B cell (primary cell): ENCODE measurements at regions not wholly inside any gene's neighbourhood (a gene's known extent, or its start where the extent isn't known, plus 50 kb on each side); places are given as distances from the start of the nearest gene placed in this dataset.

Experiments used
- ATAC-seq: fragments of 200-7000 bp; cut with Tn5 transposase; one replicate; pipeline ENCODE4 v1.10.0; 2021; ENCODE audit warnings: low read depth, mild to moderate bottlenecking, moderate number of reproducible peaks, moderate library complexity
- CTCF ChIA-PET: fragments of 350-600 bp; sonication (Branson Sonifier 250); formaldehyde crosslinking; loops from one replicate; lab custom pipeline; 2021; ENCODE audit warnings: antibody characterized with exemption, inconsistent platforms; lab: Charles Lee
- POLR2A ChIA-PET: fragments of 350-600 bp; sonication (Branson Sonifier 250); formaldehyde crosslinking; loops from one replicate; lab custom pipeline; 2021; ENCODE audit warnings: antibody characterized with exemption; lab: Charles Lee
- DNase-seq: peaks from one replicate; pipeline ENCODE4 v3.0.0; 2013
- H2AFZ ChIP-seq: 2 replicates; pipeline ENCODE4 v1.6.1; 2012; ENCODE audit warnings: mild to moderate bottlenecking, low read depth, low read length; ENCODE audit not compliant: insufficient read depth, poor library complexity, severe bottlenecking
- H3K27ac ChIP-seq, 2 donors: 1 replicate in 1 of 2; 2 replicates in 1 of 2; pipeline ENCODE4 v1.5.1; 2012 to 2013; ENCODE audit warnings: low read length in 2 of 2, mild to moderate bottlenecking in 2 of 2, moderate library complexity in 1 of 2
- H3K27me3 ChIP-seq, 4 experiments: fragments of 200-600 bp in 1 of 4; sonication (generic) in 1 of 4; replicated peaks in 1 of 4; 1 replicate in 2 of 4; 2 replicates in 2 of 4; pipeline versions ENCODE4 v1.6.1 to v1.7.0; 2013 to 2016; ENCODE audit warnings: low read length in 3 of 4, mild to moderate bottlenecking in 2 of 4, mixed read lengths in 1 of 4, moderate library complexity in 1 of 4; ENCODE audit not compliant: insufficient read depth in 4 of 4, control insufficient read depth in 3 of 4; ENCODE audit errors: control extremely low read depth in 1 of 4
- H3K36me3 ChIP-seq, 2 experiments: replicated peaks in 1 of 2; 1 replicate in 1 of 2; 2 replicates in 1 of 2; pipeline versions ENCODE4 v1.6.1 to v1.7.1; 2013; ENCODE audit warnings: low read length in 1 of 2; ENCODE audit not compliant: insufficient read depth in 2 of 2, control insufficient read depth in 1 of 2; ENCODE audit errors: control extremely low read depth in 1 of 2, extremely low read depth in 1 of 2
- H3K4me1 ChIP-seq, 2 donors: fragments of 200-600 bp in 1 of 2; sonication (generic) in 1 of 2; 1 replicate in 1 of 2; 2 replicates in 1 of 2; pipeline versions ENCODE4 v1.5.1 to v1.6.1; 2013 to 2017; ENCODE audit warnings: low read length in 2 of 2; ENCODE audit not compliant: control insufficient read depth in 2 of 2, insufficient read depth in 2 of 2
- H3K4me2 ChIP-seq: replicated peaks from 2 replicates; pipeline ENCODE3; 2012; ENCODE audit warnings: mild to moderate bottlenecking, low read depth, low read length; ENCODE audit not compliant: poor library complexity, severe bottlenecking
- H3K4me3 ChIP-seq, 5 experiments: fragments of 200-600 bp in 1 of 5; sonication (generic) in 1 of 5; 1 replicate in 3 of 5; 2 replicates in 2 of 5; pipeline versions ENCODE4 v1.5.1 to v1.7.0; 2011 to 2016; ENCODE audit warnings: low read length in 4 of 5, mild to moderate bottlenecking in 4 of 5, low read depth in 2 of 5, control low read depth in 1 of 5, moderate library complexity in 1 of 5; ENCODE audit not compliant: insufficient read depth in 1 of 5; ENCODE audit errors: control extremely low read depth in 1 of 5, extremely low read depth in 1 of 5
- H3K79me2 ChIP-seq: fragments of 200-600 bp; sonication (generic); one replicate; pipeline ENCODE4 v1.6.0; 2016; ENCODE audit warnings: low read length; ENCODE audit not compliant: control insufficient read depth, insufficient read depth
- H3K9ac ChIP-seq: fragments of 200-600 bp; sonication (generic); 2 replicates; pipeline ENCODE4 v1.6.1; 2017; ENCODE audit warnings: mild to moderate bottlenecking, low read length, moderate library complexity
- H3K9me3 ChIP-seq, 3 donors: one replicate each; pipeline versions ENCODE4 v1.6.1 to v1.7.1; 2013; ENCODE audit warnings: low read length in 2 of 3; ENCODE audit not compliant: control insufficient read depth in 2 of 3, insufficient read depth in 1 of 3; ENCODE audit errors: control extremely low read depth in 1 of 3
- H4K20me1 ChIP-seq: 2 replicates; pipeline ENCODE4 v1.6.0; 2012; ENCODE audit warnings: mild to moderate bottlenecking, low read length; ENCODE audit not compliant: insufficient read depth, control insufficient read depth, poor library complexity, severe bottlenecking
- H3K27ac Mint-ChIP-seq: one replicate; pipeline ENCODE4 v1.8.0; 2021; ENCODE audit warnings: mixed read lengths
- H3K27me3 Mint-ChIP-seq: one replicate; pipeline ENCODE4 v1.8.0; 2021; ENCODE audit warnings: mixed read lengths
- H3K4me1 Mint-ChIP-seq: one replicate; pipeline ENCODE4 v1.8.0; 2021; ENCODE audit warnings: mixed read lengths
- H3K4me3 Mint-ChIP-seq: one replicate; pipeline ENCODE4 v1.8.0; 2021; ENCODE audit warnings: mixed read lengths
- H3K9me3 Mint-ChIP-seq: one replicate; pipeline ENCODE4 v1.8.0; 2022; ENCODE audit warnings: mixed read lengths; ENCODE audit not compliant: insufficient read depth
- EZH2 ChIP-seq: IDR thresholded peaks from 2 replicates; pipeline ENCODE4 v1.6.1; 2012; ENCODE audit warnings: borderline replicate concordance, low read depth, mild to moderate bottlenecking, moderate library complexity, low read length; ENCODE audit not compliant: insufficient read depth, poor library complexity, severe bottlenecking
- WGBS: methylation state at CpG from one replicate; pipeline ENCODE4 v1.1.5; 2013; ENCODE audit warnings: missing lambda C conversion rate; ENCODE audit not compliant: insufficient coverage; 5-methylcytosine and 5-hydroxymethylcytosine counted together
- intact Hi-C: fragments of 100-400 bp; cut with micrococcal nuclease; formaldehyde crosslinking; loops from one replicate; pipeline ENCODE4 v1.10.0; 2022
- TF ChIP-seq, protein P1 (sequence below): fragments of 200-600 bp; IDR thresholded peaks from one replicate; pipeline ENCODE4 v1.8.0; 2022; ENCODE audit warnings: antibody characterized with exemption, mild to moderate bottlenecking

DNA sequence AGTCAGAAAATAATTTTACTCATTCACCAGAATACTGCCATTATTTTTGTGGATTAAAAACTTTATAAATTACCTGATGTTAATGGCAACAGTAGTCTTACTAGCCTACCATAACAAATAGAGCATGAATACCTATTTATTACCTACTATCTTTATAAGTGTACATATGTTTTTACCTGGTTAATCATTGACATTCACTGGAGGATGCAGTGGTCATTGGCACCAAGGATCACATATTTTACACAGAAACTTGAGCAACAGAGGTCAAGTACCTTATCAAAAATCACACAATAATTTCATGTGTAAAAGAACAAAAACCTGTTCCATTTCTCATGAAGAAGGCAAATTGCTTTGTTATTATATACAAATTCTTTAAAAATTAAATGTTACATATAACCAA is 1284.9 kb upstream of the NCAM2 start:
- intact Hi-C loops, result no loop called here
- POLR2A ChIA-PET, result no interaction called here
- H3K4me2 ChIP-seq, result no peak overlapping the region
- H3K9me3 ChIP-seq, result no peaks in the 10 kb centered on the region
- no peak overlapping the region for H3K4me3 Mint-ChIP-seq
- DNase-seq (no peak), ATAC-seq (no peak)
- H2AFZ ChIP-seq, result no peak overlapping the region
- no peaks in the 10 kb centered on the region for H3K79me2 ChIP-seq
- H3K27ac Mint-ChIP-seq, result no peak overlapping the region
- peaks cover 5% of the 10 kb centered on the region for H3K9me3 Mint-ChIP-seq
- no peaks in the 10 kb centered on the region for H4K20me1 ChIP-seq
- H3K4me3 ChIP-seq, result no peak overlapping the region
- H3K27ac ChIP-seq, result no peak overlapping the region
- H3K4me1 Mint-ChIP-seq, result no peaks in the 10 kb centered on the region
- H3K27me3 Mint-ChIP-seq, result no peaks in the 10 kb centered on the region
- no peak for TF ChIP-seq EZH2
- TF ChIP-seq, protein P1, sequence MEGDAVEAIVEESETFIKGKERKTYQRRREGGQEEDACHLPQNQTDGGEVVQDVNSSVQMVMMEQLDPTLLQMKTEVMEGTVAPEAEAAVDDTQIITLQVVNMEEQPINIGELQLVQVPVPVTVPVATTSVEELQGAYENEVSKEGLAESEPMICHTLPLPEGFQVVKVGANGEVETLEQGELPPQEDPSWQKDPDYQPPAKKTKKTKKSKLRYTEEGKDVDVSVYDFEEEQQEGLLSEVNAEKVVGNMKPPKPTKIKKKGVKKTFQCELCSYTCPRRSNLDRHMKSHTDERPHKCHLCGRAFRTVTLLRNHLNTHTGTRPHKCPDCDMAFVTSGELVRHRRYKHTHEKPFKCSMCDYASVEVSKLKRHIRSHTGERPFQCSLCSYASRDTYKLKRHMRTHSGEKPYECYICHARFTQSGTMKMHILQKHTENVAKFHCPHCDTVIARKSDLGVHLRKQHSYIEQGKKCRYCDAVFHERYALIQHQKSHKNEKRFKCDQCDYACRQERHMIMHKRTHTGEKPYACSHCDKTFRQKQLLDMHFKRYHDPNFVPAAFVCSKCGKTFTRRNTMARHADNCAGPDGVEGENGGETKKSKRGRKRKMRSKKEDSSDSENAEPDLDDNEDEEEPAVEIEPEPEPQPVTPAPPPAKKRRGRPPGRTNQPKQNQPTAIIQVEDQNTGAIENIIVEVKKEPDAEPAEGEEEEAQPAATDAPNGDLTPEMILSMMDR, result no peak
- H3K36me3 ChIP-seq, result no peaks in the 10 kb centered on the region
- H3K9ac ChIP-seq, result no peak overlapping the region
- CTCF ChIA-PET, result no interaction called here
- no peaks in the 10 kb centered on the region for H3K4me1 ChIP-seq
- H3K27me3 ChIP-seq, result no peaks in the 10 kb centered on the region

DNA sequence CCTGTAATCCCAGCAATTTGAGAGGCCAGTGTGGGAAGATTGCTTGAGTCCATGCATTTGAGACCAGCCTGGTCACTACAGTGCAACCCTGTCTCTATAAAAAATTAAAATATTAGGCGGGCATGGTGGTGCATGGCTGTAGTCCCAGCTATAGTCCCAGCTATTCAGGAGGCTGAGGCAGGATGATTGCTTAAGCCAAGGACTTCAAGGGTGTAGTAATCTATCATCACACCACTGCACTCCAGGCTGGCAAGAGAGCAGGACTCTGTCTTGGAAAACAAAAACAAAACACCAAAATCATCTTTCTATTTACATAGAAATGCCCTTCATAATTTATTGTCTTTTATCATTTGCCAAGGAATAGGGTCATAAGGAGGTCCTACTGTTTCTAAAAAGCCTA is 1274.1 kb upstream of the NCAM2 start:
- H4K20me1 ChIP-seq, result no peaks in the 10 kb centered on the region
- H3K9ac ChIP-seq, result no peak overlapping the region
- intact Hi-C loops, result no loop called here
- no peaks in the 10 kb centered on the region for H3K4me1 ChIP-seq
- ChIA-PET CTCF (no interaction called here), POLR2A (no interaction called here)
- H2AFZ ChIP-seq, result no peak overlapping the region
- DNase-seq, result no peak
- Mint-ChIP-seq H3K4me1 (no peaks in the 10 kb centered on the region), H3K27ac (no peak overlapping the region), H3K9me3 (peaks cover 2% of the 10 kb centered on the region), H3K27me3 (no peaks in the 10 kb centered on the region), H3K4me3 (no peak overlapping the region)
- no peak overlapping the region for H3K4me2 ChIP-seq
- peaks cover 0 to 1% (median 0%) of the 10 kb centered on the region in 3 donors for H3K9me3 ChIP-seq
- no peak overlapping the region for H3K4me3 ChIP-seq
- H3K79me2 ChIP-seq, result no peaks in the 10 kb centered on the region
- TF ChIP-seq, protein P1, result no peak
- TF ChIP-seq EZH2, result no peak
- H3K27ac ChIP-seq, result no peak overlapping the region
- no peaks in the 10 kb centered on the region for H3K36me3 ChIP-seq
- no CpG with 5 or more reads among the region's 1 CpG for WGBS
- H3K27me3 ChIP-seq, result no peaks in the 10 kb centered on the region
- ATAC-seq, result no peak
